ENCODE measurements at regions not wholly inside any gene's neighbourhood (a gene's known extent, or its start where the extent isn't known, plus 50 kb on each side); places are given as distances from the start of the nearest gene placed in this dataset.

DNA sequence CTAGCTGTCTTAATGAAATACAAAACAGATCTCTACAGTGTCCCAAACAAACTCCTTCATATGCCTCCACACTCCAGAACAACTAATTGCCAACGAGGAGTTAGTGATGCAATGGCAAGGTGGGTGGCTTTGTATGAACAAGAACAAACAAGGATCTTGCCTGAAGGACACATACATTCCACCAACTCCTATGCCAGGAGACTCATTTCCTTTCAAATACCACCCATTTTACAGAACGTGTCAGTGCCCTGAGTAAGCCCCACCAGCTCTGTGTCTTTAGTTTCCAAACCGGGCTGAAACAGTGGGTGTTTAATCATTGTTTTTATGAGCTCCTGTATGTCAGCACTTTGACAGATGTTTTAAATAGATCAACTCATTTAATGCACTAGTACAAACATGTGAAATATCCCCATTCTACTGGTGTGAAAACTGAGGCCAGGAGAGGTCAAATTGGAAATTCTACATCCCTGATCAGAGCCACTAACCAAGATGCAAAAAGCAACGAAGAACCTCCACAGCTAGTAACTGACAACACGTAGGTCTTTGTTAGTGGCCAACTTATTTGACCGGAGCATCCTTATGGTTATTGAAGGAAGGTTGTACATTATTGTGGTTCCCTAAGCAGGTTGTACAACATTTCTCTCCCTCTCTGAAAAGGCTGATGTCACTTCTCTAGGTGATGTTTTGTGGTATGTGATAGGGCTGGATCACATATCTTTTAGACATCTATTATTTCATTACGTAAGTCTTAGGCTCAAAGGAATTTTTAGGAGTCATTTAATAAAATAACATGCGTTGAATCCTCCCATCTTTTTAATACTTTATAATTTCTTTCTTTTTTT, 534.9 kb upstream of the TNP1 start:
- in situ Hi-C loops (cut with MboI; ENCODE audit: low sequenced_read_pairs) = no loop called here

DNA sequence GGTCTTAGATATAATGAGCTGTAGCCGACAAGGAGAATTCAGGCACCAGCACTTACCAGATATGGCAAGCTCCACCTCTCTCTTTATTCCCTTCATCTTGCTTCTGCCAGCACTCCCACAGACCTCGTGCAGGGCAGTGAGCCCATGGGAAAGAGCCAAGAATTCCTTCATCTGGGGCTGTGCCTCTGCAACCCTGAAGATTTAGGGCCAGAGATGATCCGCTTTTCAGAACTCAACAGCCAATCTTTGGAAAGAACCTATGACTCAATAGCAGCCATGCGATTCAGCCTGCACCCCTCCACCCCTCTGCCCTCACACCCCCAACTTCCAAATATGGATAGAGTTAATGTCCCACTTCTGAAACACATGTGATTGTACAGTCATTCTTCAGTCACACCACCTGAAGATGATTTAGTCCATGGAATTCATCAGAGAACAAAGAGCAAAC, 533.7 kb upstream of the TNP1 start:
- in situ Hi-C loops (cut with MboI; ENCODE audit: low sequenced_read_pairs) = no loop called here

DNA sequence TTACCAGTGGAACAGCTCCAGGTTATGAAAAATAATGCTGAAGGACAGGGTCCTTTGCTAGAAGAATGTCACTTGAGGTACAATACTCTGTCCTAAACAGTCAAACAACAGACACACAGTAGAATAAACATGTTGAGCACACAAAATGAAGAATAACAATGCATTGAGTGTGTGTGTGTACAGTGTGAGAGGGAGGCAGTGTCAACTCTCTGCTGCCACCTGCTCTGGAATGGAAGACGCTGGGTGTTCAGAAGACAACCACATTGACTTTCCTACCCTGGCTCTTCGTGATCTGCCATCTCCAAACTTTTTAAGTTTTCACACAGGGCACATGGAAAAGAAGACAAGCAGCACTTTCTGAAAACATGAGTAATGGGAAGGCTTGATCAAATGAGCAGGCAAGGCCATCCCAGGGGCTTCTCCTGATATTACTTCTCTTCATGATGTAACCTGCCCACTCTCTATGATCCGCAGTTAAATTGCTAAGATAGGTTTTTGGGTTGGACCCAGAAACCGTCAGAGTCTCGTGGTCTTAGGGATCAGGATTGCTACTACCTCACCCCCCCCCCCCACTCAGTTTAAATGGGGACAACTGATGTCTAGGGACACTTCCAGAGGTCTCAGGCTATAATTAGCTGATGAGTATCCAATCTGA, 533.2 kb upstream of the TNP1 start:
- in situ Hi-C loops (cut with MboI; ENCODE audit: low sequenced_read_pairs) = no loop called here

DNA sequence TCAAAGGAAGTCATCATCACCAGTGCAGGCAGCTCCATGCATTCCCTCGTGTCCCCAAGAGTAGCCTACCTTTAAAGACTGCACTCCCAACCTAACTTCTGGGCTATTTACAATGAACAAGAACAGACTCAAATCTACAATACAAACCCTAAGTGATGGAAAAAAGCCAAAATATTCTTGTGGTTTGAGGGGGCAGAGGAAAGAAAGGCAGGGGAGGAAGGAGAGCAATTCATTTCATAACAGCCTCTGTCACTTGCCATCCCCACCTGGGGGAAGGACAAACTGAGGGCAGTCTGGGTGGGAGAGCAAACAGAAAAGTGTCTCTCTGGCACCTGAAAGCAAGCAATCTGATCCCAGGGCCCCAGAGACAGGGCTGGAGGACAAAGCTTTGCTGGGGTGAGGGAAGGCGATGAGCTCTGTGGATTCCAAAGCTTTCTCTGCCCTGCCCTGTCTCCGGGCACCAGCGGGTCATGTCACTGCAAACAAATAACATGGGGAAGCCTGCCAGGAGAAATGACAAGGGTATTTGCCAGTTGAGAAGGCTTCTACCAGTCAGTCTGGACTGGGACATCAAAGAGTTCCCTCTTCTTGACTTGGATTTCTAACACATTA, 528.0 kb upstream of the TNP1 start:
- in situ Hi-C loops (cut with MboI; ENCODE audit: low sequenced_read_pairs) = no loop called here

DNA sequence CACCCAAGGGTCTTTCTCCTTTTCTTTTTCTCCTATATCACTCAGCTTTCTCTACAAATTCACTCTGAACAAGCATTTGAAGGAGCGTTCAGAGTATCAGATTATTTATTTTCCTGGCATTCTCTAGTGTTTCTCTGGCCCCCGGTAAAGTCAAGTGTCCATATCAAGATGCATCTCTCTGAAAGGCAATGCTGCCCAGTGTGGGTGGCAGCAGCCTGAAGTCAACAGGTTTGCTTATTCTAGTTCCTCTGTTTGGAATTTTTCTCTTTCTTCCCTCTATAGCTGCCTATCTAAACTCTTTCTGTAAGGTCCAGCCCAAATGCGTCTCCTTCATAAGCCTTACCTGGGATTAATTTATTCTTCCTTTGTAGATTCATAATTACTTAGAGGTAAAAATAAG, 526.2 kb upstream of the TNP1 start:
- in situ Hi-C loops (cut with MboI; ENCODE audit: low sequenced_read_pairs) = no loop called here

DNA sequence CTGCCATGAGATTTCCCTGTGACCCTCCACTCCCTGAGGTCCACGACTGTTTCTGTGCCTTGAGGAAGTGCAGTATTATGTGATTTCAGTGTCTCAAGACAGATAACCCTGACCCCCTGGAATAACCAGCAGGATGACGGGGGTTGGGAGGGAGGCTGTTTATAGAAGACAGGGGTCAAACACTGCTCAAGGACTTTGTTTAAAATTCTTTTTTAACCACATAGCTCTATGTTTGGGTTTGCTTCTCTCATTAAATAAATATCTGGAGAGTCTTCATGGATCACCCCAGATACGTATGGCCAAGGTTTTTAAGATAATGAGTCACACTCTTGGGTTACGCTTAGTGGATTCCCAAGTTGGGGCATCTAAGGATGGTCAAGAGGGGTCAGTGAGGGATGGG, 523.8 kb upstream of the TNP1 start:
- in situ Hi-C loops (cut with MboI; ENCODE audit: low sequenced_read_pairs) = no loop called here

DNA sequence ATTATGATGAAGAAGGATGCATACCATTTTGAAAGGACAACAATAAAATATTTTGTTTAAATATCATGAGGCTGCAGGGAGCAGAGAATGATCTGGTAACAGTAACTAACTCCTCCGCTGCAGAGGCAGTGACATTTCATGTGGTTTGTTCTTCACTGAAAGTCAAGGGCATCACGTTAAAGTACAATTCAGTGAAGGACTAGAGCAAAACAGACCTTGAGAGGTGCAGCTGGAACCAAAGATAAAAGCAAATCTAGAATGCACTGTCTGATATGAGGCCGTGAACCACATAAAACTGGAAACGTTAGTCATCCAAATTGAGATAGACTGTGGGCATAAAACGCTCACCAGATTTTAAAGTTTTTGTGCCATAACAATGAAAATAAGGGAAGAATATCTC, 522.9 kb upstream of the TNP1 start:
- in situ Hi-C loops (cut with MboI; ENCODE audit: low sequenced_read_pairs) = no loop called here

DNA sequence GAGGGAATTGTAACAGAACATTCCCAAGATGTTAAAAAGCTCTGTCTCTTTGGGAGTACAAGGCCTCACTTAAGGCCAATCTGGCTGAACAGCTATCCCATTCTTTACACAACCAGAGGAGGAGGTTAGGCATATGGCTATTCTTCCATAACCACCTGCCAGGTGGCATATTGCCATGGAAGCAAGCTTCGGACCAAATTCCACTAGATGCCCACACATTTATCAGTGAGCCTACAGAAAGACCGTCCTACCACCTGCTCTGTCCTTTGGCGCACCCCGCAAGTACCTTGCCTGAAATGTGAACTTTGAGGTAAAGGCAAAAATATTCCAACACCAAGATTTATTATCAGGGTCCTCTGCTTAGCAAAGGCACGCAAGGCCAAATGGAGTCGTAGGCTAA, 519.9 kb upstream of the TNP1 start:
- in situ Hi-C loops (cut with MboI; ENCODE audit: low sequenced_read_pairs) = no loop called here

DNA sequence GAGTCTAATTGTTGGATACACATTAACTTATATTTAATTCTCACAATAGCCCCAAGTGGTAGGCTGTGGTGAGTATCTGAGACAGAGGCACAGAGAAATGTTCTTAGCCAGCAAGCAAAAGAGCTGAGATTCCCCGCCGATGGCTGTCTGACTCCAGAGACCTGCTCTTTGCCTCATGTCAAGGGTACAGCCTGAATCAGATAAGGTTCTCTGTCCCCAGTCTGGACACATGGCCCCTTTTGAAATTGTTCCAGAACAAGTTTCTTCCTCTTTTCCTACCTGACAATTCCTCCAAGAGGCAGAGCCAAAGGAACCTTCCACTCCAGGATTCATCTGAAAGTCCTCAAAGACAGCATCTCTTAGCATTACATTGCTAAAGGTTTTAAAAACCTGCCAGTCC, 512.9 kb upstream of the TNP1 start:
- in situ Hi-C loops (cut with MboI; ENCODE audit: low sequenced_read_pairs) = no loop called here

DNA sequence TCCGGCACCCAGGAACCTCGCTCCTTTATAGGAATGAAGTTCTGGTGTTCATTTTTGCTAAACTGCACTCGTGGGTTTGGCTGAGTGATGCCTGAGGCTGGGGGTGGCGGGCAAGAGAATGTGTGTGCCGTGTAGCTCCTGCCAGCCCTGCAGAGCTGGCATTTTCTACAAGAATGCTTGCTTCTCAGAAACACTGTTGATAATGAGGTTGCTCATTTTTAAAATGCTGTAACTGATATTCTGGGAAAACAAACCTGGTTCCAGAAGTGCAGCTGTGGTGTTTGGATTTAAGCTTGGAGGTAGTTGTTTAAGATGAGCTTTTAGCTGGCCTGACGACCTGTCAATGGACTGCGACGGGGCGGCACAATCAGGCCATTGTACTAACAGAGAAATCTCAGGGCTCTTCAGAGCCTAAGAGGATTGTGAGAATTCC, 511.9 kb upstream of the TNP1 start:
- in situ Hi-C loops (cut with MboI; ENCODE audit: low sequenced_read_pairs) = no loop called here

DNA sequence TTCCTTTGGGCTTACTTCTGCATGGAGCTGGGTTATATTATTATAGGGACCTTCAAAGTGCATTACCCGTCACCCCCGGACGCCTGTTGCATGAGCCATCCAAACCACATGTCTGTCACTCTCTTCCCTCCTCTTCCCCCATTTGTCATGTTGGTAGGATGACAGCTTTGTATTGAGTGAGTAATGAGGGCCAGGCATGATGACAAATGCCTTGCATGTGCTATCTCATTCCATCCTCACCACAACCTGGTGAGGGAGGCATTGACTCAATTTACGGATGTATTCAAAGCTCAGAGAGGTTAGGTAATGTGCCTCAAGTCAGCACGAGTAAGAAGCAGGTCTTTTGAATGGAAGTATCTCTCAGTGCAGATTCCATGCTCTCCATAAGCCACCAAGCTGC, 510.5 kb upstream of the TNP1 start:
- in situ Hi-C loops (cut with MboI; ENCODE audit: low sequenced_read_pairs) = no loop called here

DNA sequence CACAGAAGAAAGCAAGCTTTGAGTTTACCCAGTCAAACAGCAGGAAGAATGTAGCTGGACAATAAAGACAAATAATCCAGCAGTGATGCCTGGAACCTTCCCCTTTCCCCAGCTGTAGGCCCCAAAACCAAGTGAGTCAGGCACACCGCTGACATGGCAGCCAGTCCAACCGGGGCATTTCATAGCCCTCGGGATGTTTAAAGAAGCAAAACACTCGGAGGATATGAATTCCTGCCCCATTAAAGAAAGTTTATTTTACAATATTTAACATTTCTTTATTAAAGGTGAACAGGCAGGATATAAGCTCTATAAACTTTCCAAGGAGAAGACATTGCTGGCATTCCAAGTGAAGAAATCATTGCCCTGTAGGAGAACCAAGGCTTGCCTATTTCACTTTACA, 507.6 kb upstream of the TNP1 start:
- in situ Hi-C loops (cut with MboI; ENCODE audit: low sequenced_read_pairs) = no loop called here

DNA sequence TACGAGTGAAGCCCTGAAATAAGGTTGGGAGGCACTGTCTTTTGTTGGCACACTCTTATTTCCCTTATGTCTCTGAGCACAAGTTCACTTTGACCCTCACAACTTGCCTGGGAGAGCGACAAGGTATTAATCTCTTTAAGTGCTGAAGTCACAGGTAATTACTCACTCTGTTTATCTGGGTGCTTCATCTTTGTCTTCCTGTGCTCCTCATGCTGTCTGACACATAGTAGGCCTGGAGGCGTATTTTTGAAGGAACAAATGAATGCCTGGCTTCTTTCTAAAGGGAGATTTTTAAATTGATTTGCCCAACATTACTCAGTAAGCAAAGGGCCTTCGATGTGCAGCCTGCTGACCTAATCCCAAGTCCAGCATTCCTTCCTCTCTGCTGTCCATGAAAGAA, 507.1 kb upstream of the TNP1 start:
- in situ Hi-C loops (cut with MboI; ENCODE audit: low sequenced_read_pairs) = no loop called here

DNA sequence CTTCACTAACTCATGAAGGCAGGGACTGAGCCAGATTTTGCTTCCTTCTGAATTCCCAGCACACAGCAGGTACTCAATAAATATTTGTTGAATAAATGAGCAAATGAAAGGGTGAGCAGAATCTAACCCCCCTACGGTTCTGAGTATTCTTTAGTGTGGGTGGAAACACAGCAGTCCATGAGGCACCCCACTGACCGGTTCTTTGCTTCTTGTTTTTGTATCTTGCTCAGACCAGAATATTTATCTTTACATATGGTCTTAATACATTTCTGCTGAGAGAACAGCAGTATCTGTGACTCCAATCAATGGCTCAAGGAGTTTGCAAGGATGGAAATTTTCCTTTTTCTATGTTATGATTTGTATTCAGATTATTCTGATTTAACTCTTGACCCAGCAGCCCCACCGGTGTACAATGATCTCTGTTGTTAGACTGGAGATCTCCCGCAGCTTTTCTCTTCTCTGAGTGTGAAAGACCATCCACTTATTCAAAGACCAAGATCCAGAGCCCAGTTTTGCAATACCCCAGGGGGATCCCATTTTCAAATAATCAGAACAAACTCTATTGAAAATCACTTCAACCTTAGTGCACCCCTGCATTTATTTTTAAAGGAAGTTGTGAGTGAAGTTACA, 506.5 kb upstream of the TNP1 start:
- in situ Hi-C loops (cut with MboI; ENCODE audit: low sequenced_read_pairs) = no loop called here

DNA sequence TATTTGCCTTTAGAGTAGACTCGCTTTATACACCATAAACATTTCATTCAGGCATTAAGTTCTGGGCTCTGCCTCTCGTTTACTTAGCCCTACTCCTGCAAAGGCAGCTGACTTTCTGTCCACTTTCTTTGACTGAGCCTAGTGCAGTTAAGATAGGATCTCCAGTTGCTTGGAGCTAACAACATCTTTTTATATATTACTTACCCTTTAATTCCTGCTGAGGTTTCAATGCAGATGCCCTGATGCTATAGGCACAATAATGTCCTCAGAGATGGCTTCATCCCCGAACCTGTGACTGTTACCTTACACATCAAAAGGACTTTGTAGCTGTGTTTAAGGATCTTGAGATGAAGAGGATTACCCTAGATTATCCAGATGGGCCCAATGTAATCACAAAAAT, 505.8 kb upstream of the TNP1 start:
- in situ Hi-C loops (cut with MboI; ENCODE audit: low sequenced_read_pairs) = no loop called here

DNA sequence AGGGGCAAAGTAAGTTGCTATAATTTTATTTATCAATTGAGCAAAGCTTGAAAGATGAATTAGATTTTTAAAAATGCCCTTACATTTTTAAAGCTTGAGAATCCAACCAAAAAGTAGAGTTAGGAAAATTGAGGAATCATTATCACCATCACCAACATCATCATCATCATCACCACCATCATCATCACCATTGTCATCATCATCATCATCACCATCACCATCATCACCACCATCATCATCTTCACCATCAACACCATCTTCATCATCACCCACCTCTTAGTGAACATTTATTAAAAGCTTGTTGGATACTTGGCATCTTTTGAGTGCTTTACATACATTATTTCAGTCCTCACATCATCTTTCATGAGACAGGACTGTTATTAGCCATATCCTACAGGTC, 504.4 kb upstream of the TNP1 start:
- in situ Hi-C loops (cut with MboI; ENCODE audit: low sequenced_read_pairs) = no loop called here

DNA sequence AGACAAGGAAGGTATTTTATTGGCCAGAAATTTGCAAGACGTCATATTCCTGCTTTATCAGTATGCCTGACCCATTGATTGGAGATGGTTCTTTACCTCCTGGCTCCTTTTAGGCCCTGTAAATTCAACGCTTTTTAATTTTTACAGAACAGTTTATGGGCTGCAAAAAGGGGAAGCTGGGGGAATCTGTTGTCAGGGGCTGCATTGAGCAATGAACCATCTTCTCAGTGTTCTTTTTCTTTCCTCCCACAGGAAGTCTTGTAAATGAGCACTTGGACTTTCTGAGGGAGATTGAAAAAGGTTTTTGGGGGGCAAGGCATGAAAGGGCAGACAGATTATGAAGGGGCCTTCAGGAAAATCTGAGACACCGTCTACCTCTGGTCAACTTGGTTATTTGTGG, 503.6 kb upstream of the TNP1 start:
- in situ Hi-C loops (cut with MboI; ENCODE audit: low sequenced_read_pairs) = no loop called here

DNA sequence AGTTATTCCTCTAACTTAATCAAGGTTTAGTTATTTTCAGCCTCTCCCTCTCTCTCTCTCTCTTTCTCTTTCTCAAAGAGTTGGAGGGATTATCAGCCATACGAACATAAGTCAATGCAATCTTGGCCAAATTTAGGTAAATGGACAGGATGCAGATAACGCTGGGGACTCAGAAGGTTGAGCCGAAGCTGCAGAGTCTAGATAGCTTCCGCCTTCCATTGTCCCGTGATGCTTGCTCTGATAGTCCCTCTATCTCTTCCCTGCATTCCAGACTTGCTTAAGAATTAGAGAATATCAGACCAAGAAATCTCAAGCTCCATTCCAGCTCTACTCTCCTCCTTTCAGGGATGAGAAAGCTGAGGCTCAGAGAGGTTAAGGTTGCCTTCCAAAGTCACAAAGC, 502.8 kb upstream of the TNP1 start:
- in situ Hi-C loops (cut with MboI; ENCODE audit: low sequenced_read_pairs) = no loop called here

DNA sequence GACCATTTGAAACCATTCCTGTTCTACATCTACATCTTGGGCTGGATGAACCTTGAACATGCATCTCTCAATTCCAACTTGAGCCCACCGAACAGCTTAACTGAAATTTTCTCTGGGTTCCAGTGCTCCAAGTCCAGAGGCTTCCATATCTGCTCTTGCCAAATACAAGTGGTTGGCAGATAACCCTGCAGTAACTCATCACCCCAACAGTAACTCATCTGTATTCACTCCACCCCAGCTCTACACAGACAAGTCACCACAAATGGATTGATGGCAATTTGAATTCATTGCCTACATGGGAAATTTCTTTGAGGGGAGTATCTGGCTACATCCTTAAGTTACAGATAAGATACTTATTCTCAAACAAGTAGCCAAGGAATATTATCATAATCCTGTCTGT, 502.4 kb upstream of the TNP1 start:
- in situ Hi-C loops (cut with MboI; ENCODE audit: low sequenced_read_pairs) = no loop called here

DNA sequence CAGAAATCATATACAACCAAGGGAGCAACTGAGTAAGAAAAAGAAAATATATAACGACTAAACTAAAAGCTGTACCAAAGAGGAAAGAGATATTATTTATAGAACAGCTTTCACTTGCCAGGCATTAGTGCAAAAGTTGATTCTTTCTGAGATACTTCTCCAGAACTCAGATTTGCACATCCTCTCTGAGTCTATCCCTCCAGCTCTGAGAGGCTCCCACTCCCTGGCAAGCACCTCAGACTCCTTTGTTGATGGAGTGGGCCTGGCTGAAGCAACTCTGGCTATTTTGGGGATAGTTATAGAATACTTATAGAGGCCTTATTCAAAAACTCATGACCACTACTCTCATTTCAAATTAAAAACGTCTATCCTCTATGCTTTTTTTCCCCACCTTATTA, 501.6 kb upstream of the TNP1 start:
- in situ Hi-C loops (cut with MboI; ENCODE audit: low sequenced_read_pairs) = no loop called here

DNA sequence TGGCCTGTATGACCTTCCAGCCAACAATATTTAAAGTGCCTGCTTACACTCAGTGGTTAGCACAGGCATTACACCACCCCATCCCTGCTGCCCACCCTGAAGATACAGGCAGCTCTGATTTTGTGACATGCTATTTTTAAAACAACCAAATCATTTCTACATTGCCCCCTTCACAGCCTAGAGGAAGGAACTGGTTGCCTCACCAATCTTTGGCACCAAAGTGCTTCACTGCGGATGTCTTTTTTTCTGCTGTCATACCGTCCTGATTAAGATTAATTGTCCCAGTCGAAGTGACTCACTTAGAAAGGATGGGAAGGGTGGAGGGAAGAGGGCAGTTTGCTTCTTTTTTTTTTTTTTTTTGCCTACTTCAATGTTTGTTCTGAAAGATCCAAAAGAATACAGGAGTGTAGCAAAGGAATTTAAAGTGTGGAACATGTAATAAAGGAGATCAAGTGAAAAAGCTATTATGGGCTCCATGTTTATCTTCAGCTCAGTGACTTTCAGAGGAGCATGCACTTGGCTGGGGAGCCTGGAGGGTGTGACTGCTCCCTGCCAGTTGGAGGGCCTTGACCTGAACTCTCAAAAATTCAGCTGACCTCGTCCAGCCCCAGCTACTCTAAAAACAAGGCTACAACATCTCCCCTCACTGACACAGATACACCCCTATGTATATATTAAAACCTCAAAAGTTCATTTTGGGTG, 501.1 kb upstream of the TNP1 start:
- in situ Hi-C loops (cut with MboI; ENCODE audit: low sequenced_read_pairs) = no loop called here
